Tibial artery (tissue), 4 donors: ENCODE measurements at regions not wholly inside any gene's neighbourhood (a gene's known extent, or its start where the extent isn't known, plus 50 kb on each side); places are given as distances from the start of the nearest gene placed in this dataset.

Source experiments
- DNase-seq, 2 donors: peaks; one replicate each; pipeline ENCODE4 v3.0.0-alpha.2; 2019
- H3K27ac ChIP-seq, 2 donors: fragments of 200-600 bp; sonication (generic) in 1 of 2; 1 replicate in 1 of 2; 2 replicates in 1 of 2; pipeline ENCODE4 v1.5.1; 2018 to 2019; ENCODE audit warnings: mild to moderate bottlenecking in 1 of 2
- H3K27me3 ChIP-seq, 2 donors: fragments of 200-600 bp; sonication (generic) in 1 of 2; one replicate each; pipeline versions ENCODE4 v1.5.1 to v1.6.0; 2016 to 2019
- H3K36me3 ChIP-seq, 3 donors: fragments of 200-600 bp; sonication (generic) in 2 of 3; one replicate each; pipeline ENCODE4 v1.5.1; 2016 to 2019; ENCODE audit warnings: mild to moderate bottlenecking in 2 of 3
- H3K4me1 ChIP-seq, 4 donors: fragments of 200-600 bp; sonication (generic) in 2 of 4; 1 replicate in 3 of 4; 2 replicates in 1 of 4; pipeline ENCODE4 v1.5.1; 2016 to 2019
- H3K4me3 ChIP-seq, 2 donors: fragments of 200-600 bp; sonication (generic) in 1 of 2; 1 replicate in 1 of 2; 2 replicates in 1 of 2; pipeline ENCODE4 v1.5.1; 2018 to 2019; ENCODE audit warnings: mild to moderate bottlenecking in 2 of 2
- H3K9me3 ChIP-seq, 3 donors: fragments of 200-600 bp; sonication (generic) in 1 of 3; one replicate each; pipeline ENCODE4 v1.5.1; 2016 to 2019
- intact Hi-C: fragments of 100-400 bp; cut with DNase I; formaldehyde crosslinking; loops from one replicate; pipeline ENCODE4 v1.15.0; 2023; ENCODE audit warnings: low total_unique reads
- TF ChIP-seq, protein P1 (sequence below), 2 experiments: fragments of 200-600 bp in 1 of 2; fragments of 450-650 bp in 1 of 2; IDR thresholded peaks; one replicate each; pipeline ENCODE4 v1.5.1; 2017 to 2019; ENCODE audit warnings: antibody characterized with exemption in 2 of 2, mild to moderate bottlenecking in 1 of 2, moderate library complexity in 1 of 2

DNA sequence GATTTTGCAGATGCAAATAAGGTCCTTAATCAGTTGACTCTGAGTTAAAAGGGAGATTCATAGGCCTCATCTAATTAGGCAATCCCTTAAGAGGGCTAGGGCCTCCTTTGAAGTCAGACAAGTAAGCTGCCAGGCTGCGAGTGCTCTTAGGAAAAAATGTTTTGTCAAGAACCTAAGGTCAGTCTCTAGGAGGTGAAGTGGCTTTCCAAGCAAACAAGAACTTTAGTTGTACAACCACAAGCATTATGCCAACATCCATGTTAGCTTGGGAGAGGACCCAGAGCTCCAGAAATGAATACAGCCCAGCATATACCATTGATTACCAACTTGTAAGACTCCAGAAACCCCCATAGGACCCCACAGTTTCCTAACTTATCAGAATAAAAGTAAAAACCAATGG, 1366.2 kb downstream of the PLA2G4A start:
- DNase-seq: no peak
- Histone ChIP-seq H3K27ac (no peak overlapping the region), H3K36me3 (no peaks in the 10 kb centered on the region), H3K4me3 (no peak overlapping the region), H3K4me1 (no peaks in the 10 kb centered on the region), H3K27me3 (no peaks in the 10 kb centered on the region), H3K9me3 (peaks cover 0 to 3% (median 0%) of the 10 kb centered on the region in 3 donors)
- intact Hi-C loops: no loop called here
- TF ChIP-seq, protein P1, sequence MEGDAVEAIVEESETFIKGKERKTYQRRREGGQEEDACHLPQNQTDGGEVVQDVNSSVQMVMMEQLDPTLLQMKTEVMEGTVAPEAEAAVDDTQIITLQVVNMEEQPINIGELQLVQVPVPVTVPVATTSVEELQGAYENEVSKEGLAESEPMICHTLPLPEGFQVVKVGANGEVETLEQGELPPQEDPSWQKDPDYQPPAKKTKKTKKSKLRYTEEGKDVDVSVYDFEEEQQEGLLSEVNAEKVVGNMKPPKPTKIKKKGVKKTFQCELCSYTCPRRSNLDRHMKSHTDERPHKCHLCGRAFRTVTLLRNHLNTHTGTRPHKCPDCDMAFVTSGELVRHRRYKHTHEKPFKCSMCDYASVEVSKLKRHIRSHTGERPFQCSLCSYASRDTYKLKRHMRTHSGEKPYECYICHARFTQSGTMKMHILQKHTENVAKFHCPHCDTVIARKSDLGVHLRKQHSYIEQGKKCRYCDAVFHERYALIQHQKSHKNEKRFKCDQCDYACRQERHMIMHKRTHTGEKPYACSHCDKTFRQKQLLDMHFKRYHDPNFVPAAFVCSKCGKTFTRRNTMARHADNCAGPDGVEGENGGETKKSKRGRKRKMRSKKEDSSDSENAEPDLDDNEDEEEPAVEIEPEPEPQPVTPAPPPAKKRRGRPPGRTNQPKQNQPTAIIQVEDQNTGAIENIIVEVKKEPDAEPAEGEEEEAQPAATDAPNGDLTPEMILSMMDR (IDR thresholded peaks at IDR 0.05): no peak

DNA sequence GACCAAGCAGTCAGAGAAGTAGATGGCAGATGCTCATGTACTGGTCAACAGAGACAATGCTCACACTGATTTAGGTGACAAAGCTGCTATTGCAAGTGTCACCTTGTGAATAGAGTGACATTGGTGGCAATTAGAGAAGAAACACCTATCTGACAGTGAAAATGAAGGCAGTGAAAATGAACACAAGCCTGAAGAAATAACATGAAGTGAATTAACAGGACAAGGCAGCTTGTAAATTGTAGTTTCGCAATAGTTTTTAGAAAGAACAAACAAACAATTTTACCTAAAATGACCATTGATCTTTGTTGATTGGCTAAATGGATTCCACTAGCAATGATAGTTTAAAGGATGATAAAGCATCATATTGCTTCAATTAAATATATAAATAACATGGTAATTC, 1389.5 kb downstream of the PLA2G4A start:
- H3K4me3 ChIP-seq: no peak overlapping the region
- H3K36me3 ChIP-seq: no peaks in the 10 kb centered on the region
- no peaks in the 10 kb centered on the region for H3K9me3 ChIP-seq
- no peak overlapping the region for H3K27ac ChIP-seq
- H3K4me1 ChIP-seq: no peaks in the 10 kb centered on the region
- H3K27me3 ChIP-seq: no peaks in the 10 kb centered on the region
- TF ChIP-seq, protein P1 (IDR thresholded peaks at IDR 0.05): no peak
- intact Hi-C loops: no loop called here
- no peak for DNase-seq

DNA sequence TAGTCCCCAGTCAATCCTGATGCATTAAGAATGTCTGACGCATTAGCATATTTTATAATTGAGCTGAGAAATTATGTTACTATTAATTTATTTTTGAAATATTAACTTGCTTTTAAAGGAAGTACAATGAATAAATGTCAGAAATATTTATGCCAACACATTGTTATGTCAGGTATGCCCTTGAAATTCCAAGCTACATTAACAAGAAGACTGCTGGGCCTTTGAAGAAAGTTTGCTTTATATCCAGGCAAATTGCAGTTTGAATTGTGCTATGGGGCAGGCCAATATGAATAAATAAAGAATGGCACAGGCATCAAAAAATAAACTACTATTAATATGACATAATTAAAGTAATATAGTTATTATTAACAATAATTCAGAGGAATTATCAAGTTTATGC, 1391.3 kb downstream of the PLA2G4A start:
- H3K4me1 ChIP-seq: no peaks in the 10 kb centered on the region
- intact Hi-C loops: no loop called here
- TF ChIP-seq, protein P1 (IDR thresholded peaks at IDR 0.05): no peak

DNA sequence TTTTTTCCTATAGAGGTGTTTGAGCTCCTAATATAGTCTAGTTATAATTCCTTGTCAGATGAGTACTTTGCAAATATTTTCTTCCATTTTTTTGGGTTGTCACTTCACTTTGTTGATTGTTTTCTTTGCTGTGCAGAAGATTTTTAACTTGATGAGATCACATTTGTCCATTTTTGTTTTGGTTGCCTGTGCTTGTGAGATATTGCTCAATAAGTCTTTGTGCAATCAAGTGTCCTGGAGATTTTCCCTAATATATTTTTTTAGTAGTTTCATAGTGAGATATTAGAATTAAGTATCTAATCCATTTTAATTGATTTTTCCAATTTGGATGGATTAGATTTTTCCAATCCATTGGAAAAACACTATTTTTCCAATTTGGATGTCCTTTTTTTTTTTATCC, 1395.5 kb downstream of the PLA2G4A start:
- Histone ChIP-seq H3K4me1 (no peaks in the 10 kb centered on the region), H3K36me3 (no peaks in the 10 kb centered on the region), H3K4me3 (no peak overlapping the region), H3K27ac (no peak overlapping the region), H3K9me3 (peaks cover 0 to 4% (median 2%) of the 10 kb centered on the region in 3 donors), H3K27me3 (no peaks in the 10 kb centered on the region)
- intact Hi-C loops: no loop called here
- no peak for DNase-seq
- TF ChIP-seq, protein P1 (IDR thresholded peaks at IDR 0.05): no peak

More for the DNA sequence above, 1391.3 kb downstream of the PLA2G4A start:
- Histone ChIP-seq H3K9me3 (peaks cover 0 to 4% (median 0%) of the 10 kb centered on the region in 3 donors), H3K27ac (no peak overlapping the region), H3K36me3 (no peaks in the 10 kb centered on the region), H3K4me3 (no peak overlapping the region), H3K27me3 (no peaks in the 10 kb centered on the region)
- DNase-seq: no peak

DNA sequence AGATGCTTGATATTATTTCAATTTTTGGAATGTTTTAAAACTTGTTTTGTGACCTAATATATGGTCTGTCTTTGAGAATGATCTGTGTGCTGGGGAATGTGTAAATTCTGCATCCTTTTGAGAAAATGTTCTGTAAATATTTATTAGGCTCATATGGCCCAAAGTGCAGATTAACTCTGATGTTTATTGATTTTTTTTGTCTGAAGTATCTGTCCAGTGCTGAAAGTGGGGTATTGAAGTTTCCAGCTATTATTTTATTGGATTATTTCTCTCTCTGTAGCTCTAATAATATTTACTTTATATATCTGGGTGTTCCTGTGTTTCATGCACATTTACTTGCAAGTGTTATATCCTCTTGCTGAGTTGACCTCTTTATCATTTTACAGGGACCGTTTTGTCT, 1397.2 kb downstream of the PLA2G4A start:
- DNase-seq: no peak
- TF ChIP-seq, protein P1 (IDR thresholded peaks at IDR 0.05): no peak
- Histone ChIP-seq H3K4me3 (no peak overlapping the region), H3K27ac (no peak overlapping the region), H3K36me3 (no peaks in the 10 kb centered on the region), H3K27me3 (no peaks in the 10 kb centered on the region), H3K4me1 (no peaks in the 10 kb centered on the region), H3K9me3 (peaks cover 0 to 4% (median 2%) of the 10 kb centered on the region in 3 donors)
- intact Hi-C loops: no loop called here

DNA sequence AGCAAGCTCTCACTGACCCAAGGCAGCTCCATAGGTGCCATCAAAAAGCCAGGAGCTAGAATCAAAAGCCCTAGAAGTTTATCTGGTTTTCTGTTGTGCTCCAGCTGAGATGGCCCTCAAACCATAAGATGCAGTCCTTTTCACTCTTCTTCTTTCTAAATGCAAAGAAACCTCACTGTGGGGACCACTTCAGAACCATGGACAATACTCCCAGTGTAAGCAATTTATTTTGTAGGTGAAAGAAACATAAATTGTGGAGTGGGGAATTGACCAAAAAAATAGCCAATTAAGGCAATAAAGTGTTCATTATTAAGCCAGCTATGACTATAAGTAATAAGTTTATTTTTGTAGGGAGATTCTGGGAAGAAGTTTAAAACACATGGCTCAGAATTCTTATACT, 1399.9 kb downstream of the PLA2G4A start:
- Histone ChIP-seq H3K27ac (no peak overlapping the region), H3K36me3 (no peaks in the 10 kb centered on the region), H3K9me3 (peaks cover 0 to 4% (median 2%) of the 10 kb centered on the region in 3 donors), H3K27me3 (no peaks in the 10 kb centered on the region), H3K4me1 (no peaks in the 10 kb centered on the region), H3K4me3 (no peak overlapping the region)
- no peak for DNase-seq
- TF ChIP-seq, protein P1 (IDR thresholded peaks at IDR 0.05): no peak
- intact Hi-C loops: no loop called here
